Thoracic aorta (tissue), 2 donors: ENCODE measurements at regions not wholly inside any gene's neighbourhood (a gene's known extent, or its start where the extent isn't known, plus 50 kb on each side); places are given as distances from the start of the nearest gene placed in this dataset.

Experiments
- ATAC-seq: fragments of 150-250 bp; one replicate; pipeline ENCODE4 v1.8.0; 2017; ENCODE audit warnings: low read depth; ENCODE audit not compliant: insufficient number of reproducible peaks, low FRiP score
- DNase-seq: peaks from one replicate; pipeline ENCODE4 v3.0.0-alpha.2; 2020; ENCODE audit warnings: low spot score
- H3K27ac ChIP-seq, 2 donors: fragments of 200-600 bp; sonication (generic); 1 replicate in 1 of 2; 2 replicates in 1 of 2; pipeline ENCODE4 v1.5.1; 2016; ENCODE audit warnings: mild to moderate bottlenecking in 2 of 2, moderate library complexity in 2 of 2
- H3K27me3 ChIP-seq: fragments of 200-600 bp; sonication (generic); replicated peaks from 2 replicates; pipeline ENCODE4 v1.6.0; 2016; ENCODE audit warnings: mild to moderate bottlenecking; ENCODE audit not compliant: insufficient read depth
- H3K36me3 ChIP-seq: fragments of 200-600 bp; sonication (generic); one replicate; pipeline ENCODE4 v1.5.1; 2016
- H3K4me1 ChIP-seq, 2 donors: fragments of 200-600 bp; sonication (generic); 1 replicate in 1 of 2; 2 replicates in 1 of 2; pipeline versions ENCODE4 v1.5.1 to v1.6.0; 2016; ENCODE audit warnings: low read depth in 2 of 2, mild to moderate bottlenecking in 1 of 2; ENCODE audit not compliant: control insufficient read depth in 1 of 2
- H3K4me3 ChIP-seq: fragments of 200-600 bp; sonication (generic); 2 replicates; pipeline ENCODE4 v1.5.1; 2016; ENCODE audit warnings: mild to moderate bottlenecking
- H3K9me3 ChIP-seq: fragments of 200-600 bp; sonication (generic); 2 replicates; pipeline ENCODE4 v1.5.1; 2016
- TF ChIP-seq, protein P1 (sequence below): fragments of 200-600 bp; sonication (generic); IDR thresholded peaks from one replicate; pipeline ENCODE4 v1.5.1; 2019; ENCODE audit warnings: antibody characterized with exemption

DNA sequence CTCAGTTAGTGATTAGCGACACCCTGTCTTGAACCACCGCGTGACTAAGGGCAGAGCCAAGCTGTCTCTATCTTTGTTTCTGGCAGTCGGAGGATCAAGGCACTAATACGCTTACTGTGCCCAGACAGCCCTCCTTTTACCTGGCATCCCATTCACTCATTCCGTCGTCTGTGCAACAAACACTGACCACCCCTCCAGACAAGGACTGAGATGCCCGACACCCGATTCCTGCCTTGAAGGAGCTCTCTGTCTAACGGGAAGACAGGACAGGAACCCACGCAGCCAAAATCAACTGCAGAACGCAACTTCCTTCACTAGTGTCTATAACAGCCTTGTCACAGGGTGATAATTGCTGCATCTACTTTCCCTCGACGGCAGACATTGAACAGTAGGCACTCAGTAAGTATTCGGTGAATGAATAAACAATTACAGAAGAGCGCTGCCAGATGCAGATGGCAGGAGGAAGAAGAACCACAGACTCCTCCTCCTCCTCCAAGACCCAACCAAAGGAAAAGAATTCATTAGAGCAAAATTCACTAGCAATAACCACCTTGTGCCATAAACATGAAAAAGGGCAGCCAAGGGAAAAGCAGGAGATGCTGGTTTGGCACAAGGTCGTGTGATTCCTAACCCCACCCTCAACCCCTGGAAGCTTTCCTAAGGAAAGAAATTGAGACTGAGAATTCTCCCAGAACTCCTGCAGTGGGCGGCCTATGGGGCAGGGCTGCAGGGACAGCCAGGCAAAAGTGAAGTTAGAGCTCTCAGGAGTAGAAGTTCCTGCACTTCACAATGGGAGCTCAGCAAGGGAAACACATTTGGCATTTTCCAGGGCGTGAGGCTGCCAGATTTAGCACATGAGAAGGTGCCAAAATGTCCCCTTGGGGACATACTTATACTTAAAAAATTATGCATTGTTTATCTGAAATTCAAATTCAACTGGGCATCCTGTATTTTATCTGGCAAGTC is 186.6 kb upstream of the DIO3 start:
- TF ChIP-seq, protein P1, sequence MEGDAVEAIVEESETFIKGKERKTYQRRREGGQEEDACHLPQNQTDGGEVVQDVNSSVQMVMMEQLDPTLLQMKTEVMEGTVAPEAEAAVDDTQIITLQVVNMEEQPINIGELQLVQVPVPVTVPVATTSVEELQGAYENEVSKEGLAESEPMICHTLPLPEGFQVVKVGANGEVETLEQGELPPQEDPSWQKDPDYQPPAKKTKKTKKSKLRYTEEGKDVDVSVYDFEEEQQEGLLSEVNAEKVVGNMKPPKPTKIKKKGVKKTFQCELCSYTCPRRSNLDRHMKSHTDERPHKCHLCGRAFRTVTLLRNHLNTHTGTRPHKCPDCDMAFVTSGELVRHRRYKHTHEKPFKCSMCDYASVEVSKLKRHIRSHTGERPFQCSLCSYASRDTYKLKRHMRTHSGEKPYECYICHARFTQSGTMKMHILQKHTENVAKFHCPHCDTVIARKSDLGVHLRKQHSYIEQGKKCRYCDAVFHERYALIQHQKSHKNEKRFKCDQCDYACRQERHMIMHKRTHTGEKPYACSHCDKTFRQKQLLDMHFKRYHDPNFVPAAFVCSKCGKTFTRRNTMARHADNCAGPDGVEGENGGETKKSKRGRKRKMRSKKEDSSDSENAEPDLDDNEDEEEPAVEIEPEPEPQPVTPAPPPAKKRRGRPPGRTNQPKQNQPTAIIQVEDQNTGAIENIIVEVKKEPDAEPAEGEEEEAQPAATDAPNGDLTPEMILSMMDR, result no peak
- no peak for ATAC-seq

DNA sequence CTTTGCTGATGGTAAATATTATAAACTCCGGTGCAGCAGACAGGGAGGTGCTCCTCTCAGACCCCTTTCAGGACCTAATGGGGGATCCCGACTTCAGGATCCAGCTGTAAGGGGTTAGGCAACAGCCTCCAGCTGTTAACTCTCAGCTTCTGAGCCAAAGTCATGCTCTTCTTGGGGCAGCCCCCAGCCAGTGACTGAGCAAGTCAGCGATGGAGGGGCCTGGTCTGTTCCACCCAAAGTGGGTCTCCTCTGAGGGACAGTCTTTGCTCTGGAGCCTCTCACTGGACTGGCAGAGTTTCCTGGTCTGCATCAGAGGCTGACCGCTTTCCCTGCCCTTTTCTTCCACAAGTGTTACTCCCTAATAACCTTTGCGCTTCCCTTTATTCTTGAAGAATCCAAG is 184.2 kb upstream of the DIO3 start:
- ATAC-seq, result no peak
- Histone ChIP-seq H3K4me3 (no peak overlapping the region), H3K27me3 (no peaks in the 10 kb centered on the region), H3K36me3 (no peaks in the 10 kb centered on the region), H3K9me3 (peaks cover 4% of the 10 kb centered on the region), H3K4me1 (peaks cover 5 to 24% of the 10 kb centered on the region in 2 donors), H3K27ac (no peak overlapping the region)
- TF ChIP-seq, protein P1, result no peak
- DNase-seq, result no peak

More for the DNA sequence above, 186.6 kb upstream of the DIO3 start:
- peaks cover 5 to 24% of the 10 kb centered on the region in 2 donors for H3K4me1 ChIP-seq
- H3K4me3 ChIP-seq, result no peak overlapping the region
- H3K9me3 ChIP-seq, result peaks cover under 1% of the 10 kb centered on the region
- H3K36me3 ChIP-seq, result no peaks in the 10 kb centered on the region
- DNase-seq, result no peak
- no peaks in the 10 kb centered on the region for H3K27me3 ChIP-seq
- no peak overlapping the region for H3K27ac ChIP-seq

DNA sequence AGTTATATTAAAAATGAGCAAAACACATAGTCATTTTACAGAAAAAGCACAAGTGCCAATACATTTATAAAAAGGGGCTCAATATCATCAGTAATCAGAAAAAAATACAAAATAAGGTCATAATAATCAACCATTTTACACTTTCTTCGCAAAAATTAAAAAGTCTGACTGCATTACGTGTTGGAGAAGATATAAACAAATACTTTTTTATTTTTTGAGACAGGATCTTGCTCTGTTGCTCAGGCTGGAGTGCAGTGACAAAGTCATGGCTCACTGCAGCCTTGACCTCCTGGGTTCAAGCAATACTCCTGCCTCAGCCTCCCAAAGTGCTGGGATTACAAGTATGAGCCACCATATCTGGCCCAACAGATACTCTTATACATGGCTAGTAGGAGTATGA is 181.5 kb upstream of the DIO3 start:
- Histone ChIP-seq H3K4me1 (peaks cover 2 to 6% of the 10 kb centered on the region in 2 donors), H3K27ac (no peak overlapping the region)
- ATAC-seq, result no peak

DNA sequence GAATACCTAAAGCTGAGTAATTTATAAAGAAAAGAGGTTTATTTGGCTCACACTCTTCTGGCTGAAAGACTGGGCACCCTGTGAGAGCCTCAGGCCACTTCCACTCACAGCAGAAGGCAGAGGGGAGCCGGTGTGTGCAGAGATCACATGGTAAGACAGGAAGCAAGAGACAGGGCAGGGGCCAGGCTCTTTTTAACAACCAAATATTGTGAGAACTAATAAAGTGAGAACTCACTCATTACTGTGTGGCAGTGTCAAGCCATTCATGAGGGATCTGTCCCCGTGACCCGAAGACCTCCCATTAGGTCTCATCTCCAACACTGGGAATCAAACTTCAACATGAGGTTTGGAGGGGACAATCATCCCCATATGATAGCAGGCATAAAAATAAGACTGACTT is 180.8 kb upstream of the DIO3 start:
- Histone ChIP-seq H3K27me3 (no peaks in the 10 kb centered on the region), H3K36me3 (no peaks in the 10 kb centered on the region), H3K9me3 (peaks cover 4% of the 10 kb centered on the region), H3K4me3 (no peak overlapping the region), H3K4me1 (no peaks in the 10 kb centered on the region), H3K27ac (no peak overlapping the region)
- TF ChIP-seq, protein P1, result no peak
- no peak for ATAC-seq
- no peak for DNase-seq

More for the DNA sequence above, 181.5 kb upstream of the DIO3 start:
- Histone ChIP-seq H3K36me3 (no peaks in the 10 kb centered on the region), H3K4me3 (no peak overlapping the region), H3K9me3 (peaks cover 4% of the 10 kb centered on the region), H3K27me3 (no peaks in the 10 kb centered on the region)
- DNase-seq, result no peak
- TF ChIP-seq, protein P1, result no peak

DNA sequence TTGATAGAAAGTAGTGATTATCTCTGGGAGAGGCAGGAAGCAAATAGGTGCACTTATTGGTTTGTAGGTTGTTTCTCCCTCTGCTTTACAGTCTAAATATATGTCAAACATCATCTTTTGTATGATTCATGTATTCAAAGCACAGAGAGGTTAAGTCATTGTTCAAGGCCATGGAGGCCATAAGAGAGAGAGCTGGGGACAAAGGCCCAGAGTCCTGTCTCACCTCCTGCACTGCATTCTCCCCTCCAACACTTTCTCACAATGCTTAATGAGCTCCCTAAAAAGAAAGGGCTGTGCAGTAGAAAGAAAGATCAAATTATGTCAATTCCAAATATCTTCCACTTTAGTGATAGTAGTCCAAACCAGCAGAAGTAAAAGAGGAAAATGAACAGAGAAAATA is 180.4 kb upstream of the DIO3 start:
- no peaks in the 10 kb centered on the region for H3K4me1 ChIP-seq
- H3K27me3 ChIP-seq, result no peaks in the 10 kb centered on the region
- no peak for DNase-seq
- TF ChIP-seq, protein P1, result no peak
- H3K4me3 ChIP-seq, result no peak overlapping the region
- no peak for ATAC-seq
- H3K36me3 ChIP-seq, result no peaks in the 10 kb centered on the region
- peaks cover 4% of the 10 kb centered on the region for H3K9me3 ChIP-seq
- H3K27ac ChIP-seq, result no peak overlapping the region
